ENCODE measurements at regions not wholly inside any gene's neighbourhood (a gene's known extent, or its start where the extent isn't known, plus 50 kb on each side); places are given as distances from the start of the nearest gene placed in this dataset.
"Not testable (repeated sequence)": the region's sequence is repeated elsewhere in the genome, so short reads cannot be mapped to it uniquely, and the experiment has no call there.

- DNase-seq: no peak
Observed at GRCh38 chr19:29045679-29046254, 167.2 kb downstream of the UQCRFS1 start.

- DNase-seq: no peak
Observed at GRCh38 chr19:29044037-29044436, 168.9 kb downstream of the UQCRFS1 start.

DNA sequence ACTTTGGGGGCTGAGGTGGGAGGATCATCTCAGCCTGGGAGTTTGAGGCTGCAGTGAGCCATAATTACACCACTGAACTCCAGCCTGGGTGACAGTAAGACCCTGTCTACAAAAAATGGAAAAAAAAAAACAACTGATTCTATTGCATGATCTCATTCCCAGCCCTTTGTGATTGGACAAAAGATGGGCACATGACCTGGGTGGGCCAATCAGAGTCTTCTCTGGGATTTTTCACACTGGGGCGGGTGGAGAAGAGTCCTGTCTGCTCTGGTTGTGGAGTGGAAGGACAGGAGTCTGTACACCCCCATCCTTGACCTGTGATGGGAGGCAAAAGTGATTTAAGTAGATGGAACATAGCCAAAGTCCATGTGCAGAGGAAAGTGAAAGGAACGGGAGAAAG is 170.5 kb downstream of the UQCRFS1 start:
- no peak for DNase-seq

- no peak for DNase-seq
Observed at GRCh38 chr19:29040951-29041350, 172.0 kb downstream of the UQCRFS1 start.

- no peak for DNase-seq
Observed at GRCh38 chr19:29040292-29040691, 172.7 kb downstream of the UQCRFS1 start.

GRCh38 chr19:29039036-29039435 is 173.9 kb downstream of the UQCRFS1 start:
- DNase-seq: not testable (repeated sequence)

DNA sequence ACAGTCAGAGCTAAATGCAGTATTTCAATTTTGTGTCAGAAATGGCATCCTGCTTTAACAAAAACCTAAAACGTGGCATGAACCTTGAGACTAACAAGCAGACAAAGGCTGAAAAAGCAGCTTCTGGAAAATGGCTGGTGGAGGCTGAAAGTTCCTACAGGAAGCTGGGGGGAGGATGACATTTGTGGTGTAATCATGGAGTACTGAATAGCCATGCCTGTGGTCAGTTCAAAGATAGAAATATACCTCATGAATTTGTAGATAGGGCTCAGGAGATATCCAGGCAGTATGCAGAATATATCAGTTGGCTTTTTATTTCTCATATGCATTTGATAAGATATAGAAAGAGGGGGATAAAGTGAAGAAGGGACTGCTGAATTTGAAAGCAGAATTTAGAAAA is 181.7 kb downstream of the UQCRFS1 start:
- no peak for DNase-seq

- DNase-seq: no peak
Observed at GRCh38 chr19:29029268-29029958, 183.5 kb downstream of the UQCRFS1 start.

- DNase-seq: no peak
Observed at GRCh38 chr19:29022599-29022998, 190.4 kb downstream of the UQCRFS1 start.

GRCh38 chr19:29022165-29022564 is 190.8 kb downstream of the UQCRFS1 start:
- no peak for DNase-seq

GRCh38 chr19:29021232-29021916 is 191.6 kb downstream of the UQCRFS1 start:
- no peak for DNase-seq

DNA sequence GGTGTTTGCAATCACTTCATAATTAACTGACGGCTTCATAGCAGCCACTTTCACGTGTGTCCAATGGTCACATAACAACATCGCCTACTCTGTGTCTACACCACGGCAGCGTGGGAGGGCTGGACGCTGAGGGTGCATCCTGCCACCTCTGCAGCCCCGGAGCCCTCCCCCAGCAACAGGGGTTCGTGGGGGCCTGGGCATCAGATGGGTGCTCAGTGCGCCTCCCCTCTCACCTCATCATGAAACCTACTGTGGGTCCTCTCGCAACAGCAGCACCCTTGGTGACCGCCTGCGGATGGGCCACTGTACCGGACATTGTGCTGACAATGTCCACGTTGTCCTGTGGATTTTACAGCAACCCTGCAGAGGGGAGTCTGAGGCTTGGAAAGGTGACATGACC is 193.5 kb downstream of the UQCRFS1 start:
- DNase-seq: no peak

DNA sequence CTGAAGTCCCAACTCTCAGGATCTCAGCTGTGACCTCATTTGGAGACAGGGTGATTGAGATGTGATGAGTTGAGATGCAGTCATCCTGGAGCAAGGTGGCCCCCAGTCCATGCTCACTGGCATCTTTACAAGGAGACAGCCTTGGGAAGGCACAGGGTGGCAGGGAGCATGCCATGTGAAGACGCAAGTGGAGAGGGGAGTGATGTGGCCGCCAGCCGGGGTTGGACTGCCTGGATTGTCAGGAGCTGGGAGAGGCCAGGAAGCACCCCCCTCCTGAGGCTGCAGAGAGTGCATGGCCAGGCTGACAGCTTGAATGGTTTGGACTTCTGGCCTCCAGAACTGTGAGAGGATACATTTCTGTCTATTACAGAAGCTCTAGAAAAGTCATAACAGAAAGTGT is 194.4 kb downstream of the UQCRFS1 start:
- no peak for DNase-seq

DNA sequence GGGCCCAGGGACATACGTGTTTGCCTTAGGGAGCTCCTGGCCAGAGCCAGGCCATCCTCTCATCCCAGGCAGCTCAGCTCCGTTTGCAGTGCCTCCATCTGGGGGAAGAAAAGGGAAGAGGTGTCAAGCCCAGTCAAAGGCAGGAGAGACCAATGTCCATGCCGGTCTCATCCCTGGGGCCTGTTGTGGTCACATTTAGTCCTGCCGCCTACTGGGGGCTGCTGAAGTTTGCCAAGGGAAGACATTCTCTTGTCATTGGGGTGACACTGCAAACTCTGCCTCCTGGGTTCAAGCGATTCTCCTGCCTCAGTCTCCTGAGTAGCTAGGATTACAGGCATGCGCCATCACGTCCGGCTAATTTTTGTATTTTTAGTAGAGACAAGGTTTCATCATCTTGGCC is 195.2 kb downstream of the UQCRFS1 start:
- no peak for DNase-seq

DNA sequence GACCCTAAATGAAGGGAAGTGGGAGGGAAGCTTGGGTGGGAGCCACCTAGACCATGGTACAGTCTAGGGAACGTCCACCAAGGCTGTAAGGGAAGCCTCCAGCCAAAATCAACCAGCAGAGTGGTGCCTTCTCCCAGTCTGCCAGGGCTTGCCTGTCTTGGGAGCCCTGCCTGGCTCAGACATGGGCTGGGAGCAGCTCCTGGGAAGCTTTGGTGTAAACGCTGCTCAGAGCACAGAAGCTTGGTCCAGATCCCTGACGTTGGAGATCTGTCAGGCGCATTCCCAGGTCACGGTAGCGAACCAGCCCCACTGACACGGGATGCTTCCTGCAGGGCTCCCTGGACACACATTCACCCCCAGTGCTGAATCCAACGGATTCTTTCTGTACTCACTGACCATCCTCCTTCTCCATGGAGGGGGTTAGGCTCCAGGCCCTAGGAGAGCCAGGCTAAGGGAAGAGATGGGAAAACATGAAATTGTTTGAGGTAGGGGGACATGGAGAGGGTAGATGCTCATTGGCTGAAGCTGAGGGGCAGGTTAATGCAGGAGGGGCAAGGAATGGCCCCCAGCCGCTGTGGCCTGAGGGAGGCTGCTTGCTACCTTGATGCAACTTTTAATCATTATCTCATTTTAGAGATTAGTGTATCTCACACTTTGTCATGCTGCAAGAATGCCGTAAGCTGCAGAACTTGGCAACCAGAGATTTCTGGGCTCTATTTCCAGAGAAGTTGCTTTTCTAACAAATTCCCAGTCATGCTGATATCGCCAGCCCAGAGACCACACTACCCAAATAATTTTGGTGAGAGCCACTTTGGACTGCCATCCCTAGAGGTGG is 195.8 kb downstream of the UQCRFS1 start:
- DNase-seq: no peak

- no peak for DNase-seq
Observed at GRCh38 chr19:29016353-29016752, 196.6 kb downstream of the UQCRFS1 start.

GRCh38 chr19:29015569-29015968 is 197.4 kb downstream of the UQCRFS1 start:
- no peak for DNase-seq

DNA sequence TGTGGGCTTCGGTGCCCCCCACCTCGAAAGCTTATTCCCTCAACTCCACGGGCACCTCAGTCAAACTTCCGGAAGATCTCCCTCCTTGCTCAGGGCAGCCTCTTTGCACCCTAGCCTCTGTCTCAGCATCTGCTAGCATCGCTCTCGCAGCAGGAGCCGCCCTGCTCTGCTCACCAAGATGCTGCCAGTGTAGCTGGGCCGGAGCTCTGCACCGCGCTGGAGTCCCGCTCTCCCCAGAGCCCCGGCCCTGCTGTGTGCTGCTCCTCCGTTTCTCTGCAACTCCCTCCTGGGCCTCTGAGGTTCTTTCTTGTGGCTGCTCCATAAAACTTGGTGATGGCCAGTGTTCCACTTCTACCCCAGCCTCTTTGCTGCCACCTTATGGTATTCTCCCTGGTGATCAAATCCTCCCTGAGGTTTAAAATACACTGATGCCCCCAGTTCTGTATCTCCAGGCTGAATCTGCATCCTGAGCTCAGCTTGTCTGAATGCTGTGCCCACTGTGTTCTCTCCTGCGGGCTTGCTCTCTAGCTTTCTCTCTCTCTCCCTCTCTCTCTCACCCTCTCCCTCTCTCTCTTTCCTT is 198.0 kb downstream of the UQCRFS1 start:
- no peak for DNase-seq

DNA sequence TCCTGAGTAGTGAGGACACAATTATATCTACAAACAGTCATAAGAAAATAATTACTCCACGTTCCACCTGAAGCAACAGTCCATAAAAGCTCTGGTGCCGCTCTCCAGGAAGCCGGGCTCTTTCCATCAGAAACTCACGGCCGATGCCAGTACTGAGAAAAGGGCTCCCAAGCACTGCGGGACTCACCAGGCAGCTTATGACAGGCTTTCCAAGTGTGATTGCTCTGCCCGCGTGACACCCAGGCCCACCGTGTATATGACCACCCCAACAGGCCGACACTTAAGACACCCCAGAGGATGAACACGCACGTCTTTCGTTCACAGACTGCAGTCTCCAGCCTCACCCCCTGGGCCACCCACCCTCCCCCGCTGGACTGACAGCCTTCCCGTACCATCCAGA is 199.0 kb downstream of the UQCRFS1 start:
- no peak for DNase-seq

- DNase-seq: no peak
Observed at GRCh38 chr19:29013325-29013724, 199.6 kb downstream of the UQCRFS1 start.

DNA sequence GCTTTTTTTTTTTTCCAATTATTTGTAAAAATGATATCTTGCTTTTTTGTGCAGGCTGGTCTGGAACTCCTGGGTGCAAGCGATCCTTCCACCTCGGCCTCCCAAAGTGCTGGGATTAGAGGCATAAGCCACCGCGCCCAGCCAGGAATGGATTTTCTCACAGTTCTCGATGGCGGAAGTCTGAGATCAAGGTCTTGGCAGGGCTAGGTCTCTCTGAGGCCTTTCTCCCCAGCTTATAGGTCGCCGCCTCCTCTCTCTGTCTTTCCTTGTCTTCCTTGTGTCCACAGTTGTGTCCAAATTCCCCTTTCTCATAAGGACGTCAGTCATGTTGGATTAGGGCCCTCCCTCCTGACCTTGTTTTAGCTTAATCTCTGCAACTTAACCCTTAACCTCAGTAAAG is 200.5 kb downstream of the UQCRFS1 start:
- DNase-seq: no peak

GRCh38 chr19:29010276-29010675 is 202.7 kb downstream of the UQCRFS1 start:
- DNase-seq: no peak
